T-helper 2 cell treated with Interferon-gamma antibody and Interleukin-4, amounts not matched to agents 100 ng/mL and 5 ng/mL, for 36 hours (primary cell): ENCODE measurements at regions not wholly inside any gene's neighbourhood (a gene's known extent, or its start where the extent isn't known, plus 50 kb on each side); places are given as distances from the start of the nearest gene placed in this dataset.

ENCODE experiments used
- intact Hi-C: fragments of 100-400 bp; cut with micrococcal nuclease; formaldehyde crosslinking; loops from one replicate; pipeline ENCODE4 v1.15.1; 2023

- intact Hi-C loops: no loop called here
Measured at GRCh38 chr2:36060133-36060532, 295.4 kb upstream of the CRIM1 start.

GRCh38 chr2:36059691-36060090, 295.9 kb upstream of the CRIM1 start:
- intact Hi-C loops: no loop called here

DNA sequence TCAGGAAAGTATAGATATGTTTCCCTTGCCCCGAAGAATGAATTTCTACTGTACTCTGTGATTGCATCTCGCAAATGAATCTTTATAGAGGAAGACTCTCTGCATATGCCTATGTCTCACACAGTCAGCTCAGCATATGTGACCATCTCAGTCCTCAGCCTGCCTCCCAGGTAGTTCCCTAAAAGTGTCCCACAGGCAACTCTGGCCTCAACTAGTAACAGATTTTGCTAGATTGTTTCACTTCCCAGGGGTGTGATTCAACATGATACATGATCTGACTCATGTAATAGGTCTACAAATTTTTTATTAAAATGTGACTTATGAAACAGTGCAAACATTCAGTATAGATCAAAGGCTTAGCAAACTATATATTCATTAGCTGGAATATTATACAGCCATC, 296.6 kb upstream of the CRIM1 start:
- intact Hi-C loops: no loop called here

DNA sequence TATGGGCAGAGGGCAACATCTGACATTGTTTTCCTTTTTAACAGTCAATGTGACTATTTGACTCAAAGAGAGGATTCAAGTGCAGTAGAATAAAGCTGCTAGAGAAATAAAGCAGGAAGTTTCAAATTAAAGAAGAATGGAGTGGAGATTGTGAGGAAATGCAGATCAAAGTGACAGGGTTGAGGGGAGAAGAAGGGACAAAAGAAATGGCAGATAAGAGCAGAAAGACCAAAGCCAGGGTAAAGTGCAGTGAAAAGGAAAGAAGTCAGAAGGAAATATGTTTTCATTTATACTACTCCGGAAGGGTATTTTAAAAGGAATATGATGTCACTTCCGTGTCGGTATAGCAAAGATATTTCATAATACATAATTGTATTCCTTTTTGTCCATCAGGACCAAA, 297.5 kb upstream of the CRIM1 start:
- intact Hi-C loops: no loop called here

- intact Hi-C loops: no loop called here
Measured at GRCh38 chr2:36052819-36053218, 302.8 kb upstream of the CRIM1 start.

GRCh38 chr2:36044411-36044810, 311.2 kb upstream of the CRIM1 start:
- intact Hi-C loops: no loop called here

DNA sequence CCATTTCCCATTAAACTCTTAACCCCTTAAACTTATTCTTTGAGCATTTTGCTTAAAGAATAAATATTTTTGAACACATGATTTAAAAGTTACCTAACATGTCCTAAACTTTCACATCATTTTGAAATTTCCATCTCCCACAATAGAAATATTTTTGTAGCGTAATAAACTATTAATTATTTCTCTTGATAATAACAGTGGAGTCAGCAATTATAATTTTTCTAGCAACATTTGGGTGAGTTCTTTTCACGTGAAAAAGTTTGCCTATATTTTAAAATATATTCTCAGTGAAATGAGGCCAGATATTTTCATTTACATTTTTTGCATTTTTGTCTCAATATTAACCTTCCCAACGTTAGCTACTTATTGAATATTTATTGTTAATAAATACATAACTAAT, 320.4 kb upstream of the CRIM1 start:
- intact Hi-C loops: no loop called here

- intact Hi-C loops: no loop called here
Measured at GRCh38 chr2:36032046-36032445, 323.5 kb upstream of the CRIM1 start.

GRCh38 chr2:36031471-36031870, 324.1 kb upstream of the CRIM1 start:
- intact Hi-C loops: no loop called here

GRCh38 chr2:36027616-36028015, 328.0 kb upstream of the CRIM1 start:
- intact Hi-C loops: no loop called here

DNA sequence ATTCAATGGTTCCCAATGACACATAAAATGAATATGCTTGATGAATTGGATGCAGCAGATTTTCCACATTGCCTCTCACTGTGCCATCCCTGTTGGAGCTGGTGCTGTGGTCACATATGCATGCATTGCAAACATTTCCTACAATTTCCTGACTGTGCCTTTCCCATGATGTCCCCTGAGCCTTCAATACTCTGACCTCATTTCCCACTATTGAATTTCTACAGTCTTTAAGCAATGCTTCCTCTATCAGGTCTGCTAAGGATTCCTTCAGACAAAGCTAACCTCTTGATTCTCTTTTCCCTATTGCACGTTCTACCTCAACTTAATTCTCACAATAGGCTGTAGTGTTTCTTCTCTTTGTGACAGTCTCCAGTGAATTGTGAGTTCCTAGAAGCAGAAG, 342.5 kb upstream of the CRIM1 start:
- intact Hi-C loops: no loop called here

GRCh38 chr2:36006444-36006843, 349.1 kb upstream of the CRIM1 start:
- intact Hi-C loops: no loop called here

GRCh38 chr2:36002941-36003340, 352.6 kb upstream of the CRIM1 start:
- intact Hi-C loops: no loop called here

DNA sequence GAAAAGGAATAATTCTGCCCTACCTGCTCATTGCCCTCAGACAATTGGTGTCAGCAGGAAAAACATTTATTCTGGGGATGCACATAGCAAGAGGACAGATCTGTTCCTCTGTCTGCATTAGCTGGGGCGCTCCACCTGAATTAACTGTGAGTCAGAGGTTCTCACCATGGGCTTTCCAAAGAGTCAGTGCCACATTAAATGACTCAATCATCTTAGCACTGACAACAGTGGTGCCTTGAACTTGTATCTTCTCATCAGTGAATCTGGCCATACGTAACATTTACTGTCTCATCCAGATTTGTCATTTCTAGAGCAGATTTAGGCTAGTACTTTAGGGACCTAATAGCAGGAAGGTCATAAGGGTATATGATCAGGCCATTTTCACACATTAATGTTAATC, 358.1 kb upstream of the CRIM1 start:
- intact Hi-C loops: no loop called here

- intact Hi-C loops: no loop called here
Measured at GRCh38 chr2:35989503-35989902, 366.1 kb upstream of the CRIM1 start.

- intact Hi-C loops: no loop called here
Measured at GRCh38 chr2:35989040-35989439, 366.5 kb upstream of the CRIM1 start.

- intact Hi-C loops: no loop called here
Measured at GRCh38 chr2:35986871-35987270, 368.7 kb upstream of the CRIM1 start.

DNA sequence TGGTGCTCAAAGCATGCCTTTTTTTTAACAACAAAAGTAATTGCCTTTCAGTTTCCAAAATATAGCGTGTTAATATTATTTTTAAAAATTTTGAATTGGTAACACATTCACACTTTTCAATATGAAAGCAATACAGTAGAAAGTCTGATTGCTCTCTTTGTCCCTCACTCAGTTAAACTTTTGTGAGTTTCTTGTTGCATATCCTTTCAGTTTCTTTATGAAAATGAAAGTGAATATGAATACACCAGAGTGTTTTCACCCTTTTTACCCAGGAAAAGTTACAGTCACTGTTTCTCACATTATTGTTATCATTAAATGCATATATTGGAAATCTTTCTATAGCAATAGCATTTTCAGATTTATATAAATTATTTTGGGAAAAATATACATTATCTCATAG, 377.4 kb upstream of the CRIM1 start:
- intact Hi-C loops: loop anchor here (5.0 kb wide), 1 partner anchor 269 kb away; no protein-coding TSS in a partner anchor

DNA sequence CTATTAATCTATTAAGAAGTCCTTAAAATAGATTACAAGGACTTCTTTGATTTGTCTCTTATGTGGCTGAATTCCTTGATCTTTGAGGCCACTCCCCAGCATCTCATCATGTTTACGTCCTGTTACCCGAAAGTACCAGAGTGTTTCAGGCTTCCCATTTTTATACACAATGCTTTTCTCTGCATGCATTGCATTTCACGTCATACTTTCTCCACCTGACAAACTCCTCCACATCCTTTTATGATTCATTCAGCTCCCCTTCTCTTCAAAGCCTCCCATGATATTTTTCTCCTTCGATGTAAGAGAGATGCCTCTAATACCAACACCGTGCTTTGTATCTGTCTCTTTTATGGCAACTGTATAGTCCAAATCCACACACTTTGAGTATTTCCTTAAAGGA, 379.0 kb upstream of the CRIM1 start:
- intact Hi-C loops: loop anchor here (5.0 kb wide), 1 partner anchor 271 kb away; no protein-coding TSS in a partner anchor

- intact Hi-C loops: loop anchor here (1.0 kb wide), 1 partner anchor 386 kb away; no protein-coding TSS in a partner anchor
Measured at GRCh38 chr2:35973737-35974132, 381.8 kb upstream of the CRIM1 start.

DNA sequence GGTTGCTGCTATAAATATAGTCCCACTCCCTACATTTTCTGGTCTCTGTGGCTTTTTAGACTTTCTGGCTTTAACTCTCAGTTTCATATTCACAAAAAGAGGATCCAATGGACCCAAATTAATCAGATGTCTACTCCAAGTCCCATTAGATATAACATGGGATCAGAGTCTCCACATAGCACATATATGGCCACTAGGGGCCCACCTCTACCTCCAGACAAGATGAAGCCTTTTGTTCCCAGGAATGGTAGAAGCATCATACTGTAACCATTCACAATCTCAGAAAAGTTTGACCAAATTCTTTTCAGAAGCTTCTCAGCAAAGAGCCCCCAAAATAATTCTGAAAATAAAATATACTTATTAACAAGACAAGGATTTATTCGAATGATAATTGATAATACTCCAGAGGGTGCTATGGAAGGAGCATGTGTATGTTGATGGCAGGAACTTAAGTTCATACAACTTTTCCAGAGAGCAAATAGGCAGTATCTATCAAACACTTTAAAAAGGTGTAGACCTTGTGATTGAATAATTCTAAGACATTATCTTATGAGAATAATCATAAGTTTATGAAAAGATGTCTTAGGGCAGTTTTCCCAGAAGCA, 382.3 kb upstream of the CRIM1 start:
- intact Hi-C loops: loop anchor here (1.0 kb wide), 1 partner anchor 386 kb away; no protein-coding TSS in a partner anchor

DNA sequence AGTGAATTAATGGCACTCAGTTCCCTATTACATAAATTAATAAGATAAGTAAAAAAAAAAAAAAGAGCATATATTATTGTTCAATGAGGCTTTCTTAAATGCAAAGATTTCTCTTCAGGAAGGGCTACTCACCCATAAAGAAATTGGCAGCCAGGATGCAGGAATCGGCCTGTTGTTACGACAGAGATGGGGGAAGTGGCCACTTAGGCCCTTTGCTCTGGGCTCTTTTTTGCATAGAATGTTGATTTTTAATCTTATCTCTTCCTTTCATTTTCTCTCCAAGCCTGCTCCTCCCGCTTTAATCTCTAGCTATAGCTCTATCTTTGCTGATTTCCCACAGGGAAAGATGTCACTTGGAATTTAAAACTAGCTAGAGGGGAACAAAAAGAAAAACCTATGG, 391.8 kb upstream of the CRIM1 start:
- intact Hi-C loops: no loop called here

GRCh38 chr2:35963357-35963756, 392.2 kb upstream of the CRIM1 start:
- intact Hi-C loops: no loop called here
